SK-N-SH (cell line): ENCODE measurements at regions not wholly inside any gene's neighbourhood (a gene's known extent, or its start where the extent isn't known, plus 50 kb on each side); places are given as distances from the start of the nearest gene placed in this dataset.

Source experiments
- CTCF ChIA-PET: fragments of 300-600, 350-600 bp; formaldehyde crosslinking; extraction: SDS; loops from one replicate; lab custom pipeline; 2021; lab: Yijun Ruan, JAX
- POLR2A ChIA-PET: fragments of 350-600 bp; sonication (Branson Sonifier 250); formaldehyde crosslinking; extraction: SDS; loops from one replicate; lab custom pipeline; 2020; ENCODE audit warnings: antibody characterized with exemption, inconsistent platforms; lab: Yijun Ruan, JAX
- DNase-seq: peaks from one replicate; pipeline ENCODE4 v3.0.0; 2012
- H2AFZ ChIP-seq: fragments of 200-600 bp; sonication (generic); 2 replicates; pipeline ENCODE4 v1.8.1; 2016; ENCODE audit warnings: antibody characterized with exemption, mild to moderate bottlenecking, low read depth
- H3F3A ChIP-seq: fragments of 200-600 bp; sonication (generic); replicated peaks from 2 replicates; pipeline ENCODE3; 2016; ENCODE audit warnings: antibody characterized with exemption, mild to moderate bottlenecking; ENCODE audit not compliant: insufficient read depth
- H3K27ac ChIP-seq, 2 experiments: fragments of 200-500 bp in 1 of 2; fragments of 200-600 bp in 1 of 2; sonication (Bioruptor generic) in 1 of 2; sonication (generic), shearing (Covaris generic) in 1 of 2; 2 replicates each; pipeline versions ENCODE4 v1.5.1 to v1.6.1; 2014 to 2016; ENCODE audit warnings: low read depth in 2 of 2, inconsistent platforms in 1 of 2, low read length in 1 of 2, mild to moderate bottlenecking in 1 of 2, mixed read lengths in 1 of 2
- H3K27me3 ChIP-seq: fragments of 200-600 bp; sonication (generic), shearing (Covaris generic); 2 replicates; pipeline ENCODE4 v1.6.1; 2016; ENCODE audit warnings: mixed run types; ENCODE audit not compliant: insufficient read depth
- H3K36me3 ChIP-seq, 2 experiments: fragments of 200-500 bp in 1 of 2; fragments of 200-600 bp in 1 of 2; sonication (Bioruptor generic) in 1 of 2; sonication (generic) in 1 of 2; replicated peaks in 1 of 2; 2 replicates each; pipeline versions ENCODE3 to v1.5.1; 2014 to 2016; ENCODE audit warnings: low read length in 1 of 2, mild to moderate bottlenecking in 1 of 2; ENCODE audit not compliant: insufficient read depth in 2 of 2, control insufficient read depth in 1 of 2
- H3K4me1 ChIP-seq, 2 experiments: fragments of 200-500 bp in 1 of 2; fragments of 200-600 bp in 1 of 2; sonication (Bioruptor generic) in 1 of 2; sonication (generic), shearing (Covaris generic) in 1 of 2; 2 replicates each; pipeline versions ENCODE4 v1.5.1 to v1.6.1; 2014 to 2016; ENCODE audit warnings: low read depth in 1 of 2, low read length in 1 of 2, mixed run types in 1 of 2; ENCODE audit not compliant: insufficient read depth in 2 of 2, control insufficient read depth in 1 of 2
- H3K4me2 ChIP-seq: fragments of 200-600 bp; sonication (generic), shearing (Covaris generic); 2 replicates; pipeline ENCODE4 v1.6.1; 2017; ENCODE audit warnings: mixed run types
- H3K4me3 ChIP-seq, 2 experiments: fragments of 200-500 bp in 1 of 2; fragments of 200-600 bp in 1 of 2; sonication (Bioruptor generic) in 1 of 2; sonication (generic), shearing (Covaris generic) in 1 of 2; 2 replicates each; pipeline versions ENCODE4 v1.5.1 to v1.8.1; 2014 to 2016; ENCODE audit warnings: low read depth in 2 of 2, inconsistent platforms in 1 of 2, low read length in 1 of 2, mild to moderate bottlenecking in 1 of 2, mixed read lengths in 1 of 2, moderate library complexity in 1 of 2
- H3K79me2 ChIP-seq: fragments of 200-600 bp; sonication (generic); 2 replicates; pipeline ENCODE4 v1.8.1; 2017; ENCODE audit warnings: mild to moderate bottlenecking; ENCODE audit not compliant: insufficient read depth
- H3K9ac ChIP-seq: fragments of 200-600 bp; sonication (generic); 2 replicates; pipeline ENCODE4 v1.6.1; 2017; ENCODE audit warnings: mixed run types
- H3K9me2 ChIP-seq: fragments of 200-600 bp; sonication (generic); 2 replicates; pipeline ENCODE4 v1.6.1; 2017; ENCODE audit warnings: mixed run types
- H3K9me3 ChIP-seq: fragments of 200-600 bp; sonication (generic); 2 replicates; pipeline ENCODE4 v1.6.1; 2017; ENCODE audit warnings: mixed run types, mild to moderate bottlenecking, moderate library complexity
- H4K20me1 ChIP-seq: fragments of 200-600 bp; sonication (generic); 2 replicates; pipeline ENCODE4 v1.6.1; 2017; ENCODE audit warnings: mild to moderate bottlenecking, mixed run types; ENCODE audit not compliant: insufficient read depth
- EZH2phosphoT487 ChIP-seq: fragments of 200-600 bp; sonication (generic); IDR thresholded peaks from 2 replicates; pipeline ENCODE4 v1.6.1; 2017; ENCODE audit warnings: low read depth, mixed run types, mild to moderate bottlenecking, antibody characterized with exemption, moderate library complexity, borderline replicate concordance
- FOSL2 ChIP-seq: IDR thresholded peaks from 2 replicates; pipeline ENCODE4 v1.4.0; 2012; ENCODE audit warnings: low read depth, mild to moderate bottlenecking, moderate library complexity, borderline replicate concordance
- IRF3 ChIP-seq: fragments of 150-350 bp; IDR thresholded peaks from 2 replicates; pipeline ENCODE4 v1.6.1; 2016; ENCODE audit warnings: mild to moderate bottlenecking, low read depth, low read length
- RFX5 ChIP-seq: IDR thresholded peaks from 2 replicates; pipeline ENCODE4 v1.6.1; 2012; ENCODE audit warnings: mild to moderate bottlenecking, improper control_type of control experiment, low read length
- RXRA ChIP-seq: IDR thresholded peaks from 2 replicates; pipeline ENCODE4 v1.4.0; 2012; ENCODE audit warnings: low read depth, mild to moderate bottlenecking, borderline replicate concordance
- TEAD4 ChIP-seq: IDR thresholded peaks from 2 replicates; pipeline ENCODE4 v1.4.0; 2012; ENCODE audit warnings: mild to moderate bottlenecking, borderline replicate concordance; ENCODE audit not compliant: insufficient read depth
- WGBS: methylation state at CpG from one replicate; pipeline ENCODE4 v1.1.6; 2017; ENCODE audit warnings: low lambda C conversion rate; 5-methylcytosine and 5-hydroxymethylcytosine counted together
- TF ChIP-seq, protein P1 (sequence below): fragments of 200-600 bp; sonication (generic); IDR thresholded peaks from 2 replicates; pipeline ENCODE4 v1.6.1; 2017; ENCODE audit warnings: antibody characterized with exemption, mild to moderate bottlenecking, moderate library complexity

- TF ChIP-seq, protein P1, sequence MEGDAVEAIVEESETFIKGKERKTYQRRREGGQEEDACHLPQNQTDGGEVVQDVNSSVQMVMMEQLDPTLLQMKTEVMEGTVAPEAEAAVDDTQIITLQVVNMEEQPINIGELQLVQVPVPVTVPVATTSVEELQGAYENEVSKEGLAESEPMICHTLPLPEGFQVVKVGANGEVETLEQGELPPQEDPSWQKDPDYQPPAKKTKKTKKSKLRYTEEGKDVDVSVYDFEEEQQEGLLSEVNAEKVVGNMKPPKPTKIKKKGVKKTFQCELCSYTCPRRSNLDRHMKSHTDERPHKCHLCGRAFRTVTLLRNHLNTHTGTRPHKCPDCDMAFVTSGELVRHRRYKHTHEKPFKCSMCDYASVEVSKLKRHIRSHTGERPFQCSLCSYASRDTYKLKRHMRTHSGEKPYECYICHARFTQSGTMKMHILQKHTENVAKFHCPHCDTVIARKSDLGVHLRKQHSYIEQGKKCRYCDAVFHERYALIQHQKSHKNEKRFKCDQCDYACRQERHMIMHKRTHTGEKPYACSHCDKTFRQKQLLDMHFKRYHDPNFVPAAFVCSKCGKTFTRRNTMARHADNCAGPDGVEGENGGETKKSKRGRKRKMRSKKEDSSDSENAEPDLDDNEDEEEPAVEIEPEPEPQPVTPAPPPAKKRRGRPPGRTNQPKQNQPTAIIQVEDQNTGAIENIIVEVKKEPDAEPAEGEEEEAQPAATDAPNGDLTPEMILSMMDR = no peak
- TF ChIP-seq IRF3 = no peak
Observed at GRCh38 chr6:76593668-76594067, 521.2 kb upstream of the IMPG1 start (continued).

GRCh38 chr6:76592566-76592965 is 520.1 kb upstream of the IMPG1 start:
- CTCF ChIA-PET = no interaction called here

GRCh38 chr6:76587271-76587670 is 514.8 kb upstream of the IMPG1 start:
- H2AFZ ChIP-seq = no peak overlapping the region
- no peak for DNase-seq
- H4K20me1 ChIP-seq = no peaks in the 10 kb centered on the region
- no peaks in the 10 kb centered on the region for H3K79me2 ChIP-seq
- H3F3A ChIP-seq = no peaks in the 10 kb centered on the region
- no peaks in the 10 kb centered on the region for H3K9me2 ChIP-seq
- no peaks in the 10 kb centered on the region for H3K9me3 ChIP-seq
- no peak overlapping the region for H3K9ac ChIP-seq
- H3K27me3 ChIP-seq = no peaks in the 10 kb centered on the region
- H3K4me3 ChIP-seq = no peak overlapping the region
- TF ChIP-seq RXRA (no peak), EZH2phosphoT487 (no peak)
- TF ChIP-seq, all 33 proteins: peak for 0
- ChIA-PET POLR2A (no interaction called here), CTCF (no interaction called here)
- Histone ChIP-seq H3K4me1 (no peaks in the 10 kb centered on the region), H3K27ac (no peak overlapping the region), H3K4me2 (no peak overlapping the region), H3K36me3 (no peaks in the 10 kb centered on the region)
- WGBS = 2% methylated on average over 2 of the region's 2 CpGs

More at GRCh38 chr6:76592566-76592965, 520.1 kb upstream of the IMPG1 start:
- TF ChIP-seq TEAD4 (no peak), FOSL2 (no peak), RFX5 (no peak)
- H3K79me2 ChIP-seq = no peaks in the 10 kb centered on the region
- POLR2A ChIA-PET = no interaction called here
- no peak overlapping the region for H3K4me3 ChIP-seq
- no peak overlapping the region for H3K4me2 ChIP-seq
- H3K4me1 ChIP-seq = no peaks in the 10 kb centered on the region
- no peaks in the 10 kb centered on the region for H3K36me3 ChIP-seq
- no peaks in the 10 kb centered on the region for H3K9me3 ChIP-seq
- H3K27me3 ChIP-seq = no peaks in the 10 kb centered on the region
- H4K20me1 ChIP-seq = no peaks in the 10 kb centered on the region
- DNase-seq = no peak
- no peak overlapping the region for H3K27ac ChIP-seq
- H3K9ac ChIP-seq = no peak overlapping the region
- no peak overlapping the region for H2AFZ ChIP-seq
- no peaks in the 10 kb centered on the region for H3K9me2 ChIP-seq
- H3F3A ChIP-seq = no peaks in the 10 kb centered on the region
